ENCODE measurements at regions not wholly inside any gene's neighbourhood (a gene's known extent, or its start where the extent isn't known, plus 50 kb on each side); places are given as distances from the start of the nearest gene placed in this dataset.

GRCh38 chr5:172508471-172509404, 54.4 kb upstream of the SH3PXD2B start:
- 3% methylated on average over 12 of the region's 12 CpGs for WGBS (ENCODE audit: insufficient coverage, low coverage, missing lambda C conversion rate)
- H3K36me3 ChIP-seq (ENCODE audit: control insufficient read depth, insufficient read depth, low read length), result no peaks in the 10 kb centered on the region
- no peak overlapping the region for H3K4me2 ChIP-seq (ENCODE audit: insufficient read depth, low read length)
- DNase-seq (ENCODE audit: extremely low read depth in 1 of 4, low spot score in 3 of 4) (no peak), ATAC-seq (no peak), FAIRE-seq (no peak)
- ChIA-PET CTCF (ENCODE audit: low intra/inter-chr PET ratio) (no interaction called here), POLR2A (interaction anchor here (0.7 to 1.4 kb wide), 2 partner anchors 9 to 138 kb away, joined by 3 to 7 read pairs; no protein-coding TSS in a partner anchor)
- intact Hi-C loops (cut with micrococcal nuclease), result no loop called here
- no peaks in the 10 kb centered on the region for H3K79me2 ChIP-seq (ENCODE audit: control insufficient read depth, insufficient read depth, low read length)
- no peak overlapping the region for H3K9ac ChIP-seq (ENCODE audit: insufficient read depth in 1 of 2, low read depth in 2 of 2, low read length in 2 of 2)
- no peaks in the 10 kb centered on the region for H3K4me1 ChIP-seq (replicated peaks in 1 of 2; ENCODE audit: control insufficient read depth in 2 of 2, insufficient read depth in 2 of 2, low read length in 2 of 2)
- peaks cover 0 to 18% of the 10 kb centered on the region in 2 experiments; a peak in 3 of 5 replicates for H3K27me3 ChIP-seq (ENCODE audit: control insufficient read depth in 2 of 2, insufficient read depth in 2 of 2, low read length in 2 of 2)
- H3K9me1 ChIP-seq (ENCODE audit: control insufficient read depth, insufficient read depth, low read length), result no peaks in the 10 kb centered on the region
- TF ChIP-seq CREB1 (IDR thresholded peaks at IDR 0.05) (no peak), CREB1 (CRISPR knock-in tag; IDR thresholded peaks at IDR 0.05) (no peak), GABPB2 (CRISPR knock-in tag; conservative IDR thresholded peaks at IDR 0.05) (no peak), MAFK (IDR thresholded peaks at IDR 0.05; ENCODE audit: low read length) (no peak), ZNF282 (CRISPR knock-in tag; IDR thresholded peaks at IDR 0.05) (no peak), MXI1 (IDR thresholded peaks at IDR 0.05; ENCODE audit: low read depth, low read length) (no peak), AFF4 (CRISPR knock-in tag; IDR thresholded peaks at IDR 0.05) (no peak), CHD1 (IDR thresholded peaks at IDR 0.05; ENCODE audit: low read length) (no peak), ZFP91 (CRISPR knock-in tag; IDR thresholded peaks at IDR 0.05) (no peak), ZFP1 (CRISPR knock-in tag; IDR thresholded peaks at IDR 0.05) (no peak), SREBF1 (IDR thresholded peaks at IDR 0.05; ENCODE audit: borderline replicate concordance, low read depth, low read length) (no peak), VEZF1 (CRISPR knock-in tag; IDR thresholded peaks at IDR 0.05) (no peak), ZSCAN32 (CRISPR knock-in tag; IDR thresholded peaks at IDR 0.05) (no peak), FOSL1 (tag; conservative IDR thresholded peaks at IDR 0.05) (no peak), ZNF23 (CRISPR knock-in tag; IDR thresholded peaks at IDR 0.05) (no peak), TCF7 (IDR thresholded peaks at IDR 0.05; ENCODE audit: borderline replicate concordance) (no peak)
- no TSS peak for BruUV-seq (replicated peaks)
- in situ Hi-C loops (cut with MboI), result no loop called here
- no peak overlapping the region for H2AFZ ChIP-seq (ENCODE audit: low read depth, low read length)
- no peaks in the 10 kb centered on the region for H3K9me3 ChIP-seq (replicated peaks; ENCODE audit: control insufficient read depth, insufficient read depth, low read depth, low read length)
- H3K27ac ChIP-seq (ENCODE audit: extremely low read depth, low read depth, low read length), result no peak overlapping the region
- no peak overlapping the region for H3K4me3 ChIP-seq
- no peaks in the 10 kb centered on the region for H4K20me1 ChIP-seq (replicated peaks; ENCODE audit: control insufficient read depth, insufficient read depth, low read length)
